Suprapubic skin (tissue), 3 donors: ENCODE measurements at regions not wholly inside any gene's neighbourhood (a gene's known extent, or its start where the extent isn't known, plus 50 kb on each side); places are given as distances from the start of the nearest gene placed in this dataset.

ENCODE experiments used
- EP300 ChIP-seq: sonication (generic); formaldehyde crosslinking; IDR thresholded peaks from one replicate; pipeline ENCODE4 v1.6.1; 2017; ENCODE audit warnings: antibody characterized with exemption
- TF ChIP-seq, protein P1 (sequence below), 2 donors: fragments of 200-600 bp in 1 of 2; fragments of 450-650 bp in 1 of 2; sonication (generic) in 1 of 2; IDR thresholded peaks; one replicate each; pipeline ENCODE4 v1.5.1; 2016 to 2019; ENCODE audit warnings: antibody characterized with exemption in 2 of 2, mild to moderate bottlenecking in 1 of 2, moderate library complexity in 1 of 2

DNA sequence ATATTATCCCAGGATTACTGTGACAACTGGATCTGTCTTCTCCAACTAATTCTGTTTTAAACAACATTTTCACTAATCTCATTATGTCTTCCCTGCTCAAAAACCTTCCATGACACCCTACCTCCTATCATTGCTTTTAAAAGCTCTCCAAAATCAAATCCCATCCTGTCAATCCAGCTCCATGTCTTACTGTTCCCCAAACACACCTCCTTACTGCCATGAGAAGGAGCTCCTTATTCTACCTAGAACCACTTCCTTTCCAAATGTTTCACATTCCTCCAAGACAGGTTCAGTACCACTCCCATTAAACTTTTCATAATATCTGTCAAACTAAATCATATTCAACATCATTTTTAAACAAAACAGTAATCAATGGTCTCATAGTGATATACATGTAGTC lies 66.9 kb upstream of the WDR17 start:
- TF ChIP-seq, protein P1, sequence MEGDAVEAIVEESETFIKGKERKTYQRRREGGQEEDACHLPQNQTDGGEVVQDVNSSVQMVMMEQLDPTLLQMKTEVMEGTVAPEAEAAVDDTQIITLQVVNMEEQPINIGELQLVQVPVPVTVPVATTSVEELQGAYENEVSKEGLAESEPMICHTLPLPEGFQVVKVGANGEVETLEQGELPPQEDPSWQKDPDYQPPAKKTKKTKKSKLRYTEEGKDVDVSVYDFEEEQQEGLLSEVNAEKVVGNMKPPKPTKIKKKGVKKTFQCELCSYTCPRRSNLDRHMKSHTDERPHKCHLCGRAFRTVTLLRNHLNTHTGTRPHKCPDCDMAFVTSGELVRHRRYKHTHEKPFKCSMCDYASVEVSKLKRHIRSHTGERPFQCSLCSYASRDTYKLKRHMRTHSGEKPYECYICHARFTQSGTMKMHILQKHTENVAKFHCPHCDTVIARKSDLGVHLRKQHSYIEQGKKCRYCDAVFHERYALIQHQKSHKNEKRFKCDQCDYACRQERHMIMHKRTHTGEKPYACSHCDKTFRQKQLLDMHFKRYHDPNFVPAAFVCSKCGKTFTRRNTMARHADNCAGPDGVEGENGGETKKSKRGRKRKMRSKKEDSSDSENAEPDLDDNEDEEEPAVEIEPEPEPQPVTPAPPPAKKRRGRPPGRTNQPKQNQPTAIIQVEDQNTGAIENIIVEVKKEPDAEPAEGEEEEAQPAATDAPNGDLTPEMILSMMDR (IDR thresholded peaks at IDR 0.05) = no peak
- no peak for TF ChIP-seq EP300
